ENCODE measurements at regions not wholly inside any gene's neighbourhood (a gene's known extent, or its start where the extent isn't known, plus 50 kb on each side); places are given as distances from the start of the nearest gene placed in this dataset.

DNA sequence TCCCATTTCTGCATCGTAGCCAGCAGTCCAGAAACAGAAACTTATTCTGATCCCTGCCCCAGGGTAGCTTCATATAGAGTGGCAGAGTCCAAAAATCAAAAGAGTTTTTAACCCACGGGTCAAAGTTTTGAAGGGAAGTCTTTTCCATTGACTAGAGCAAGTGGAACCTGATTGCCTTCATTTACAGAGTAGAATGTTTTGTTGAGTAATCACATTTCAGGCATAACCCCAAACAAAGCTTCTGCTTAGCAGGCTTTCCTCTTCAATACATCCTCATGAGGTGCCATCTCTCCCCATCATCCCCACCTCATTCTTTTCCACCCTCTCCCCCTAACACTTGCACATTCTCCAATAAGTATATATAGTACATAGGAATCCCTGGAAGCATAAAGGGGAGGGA, 516.0 kb upstream of the FBXO33 start:
- TF ChIP-seq MAFK (conservative IDR thresholded peaks at IDR 0.05 in 1 of 2, IDR thresholded peaks at IDR 0.05 in 1 of 2; ENCODE audit: low read length in 2 of 2) (peak; percentile 55 to 60), ADNP (CRISPR knock-in tag; IDR thresholded peaks at IDR 0.05) (no peak), NFE2L1 (CRISPR knock-in tag; IDR thresholded peaks at IDR 0.05; ENCODE audit: borderline replicate concordance) (no peak), ZFP82 (CRISPR knock-in tag; IDR thresholded peaks at IDR 0.05; ENCODE audit: borderline replicate concordance) (no peak)
- H3K4me2 ChIP-seq (ENCODE audit: low read depth, low read length), result no peak overlapping the region
- no peaks in the 10 kb centered on the region for H3K36me3 ChIP-seq (replicated peaks in 1 of 2; ENCODE audit: control insufficient read depth in 1 of 2, insufficient read depth in 2 of 2, low read length in 2 of 2)
- H3K79me2 ChIP-seq (ENCODE audit: insufficient read depth, low read length), result no peaks in the 10 kb centered on the region
- no TSS peak for BruUV-seq (replicated peaks)
- H2AFZ ChIP-seq (ENCODE audit: low read length), result no peak overlapping the region
- ChIA-PET POLR2A (no interaction called here), CTCF (ENCODE audit: low intra/inter-chr PET ratio, low total read pairs) (no interaction called here)
- no peaks in the 10 kb centered on the region for H3K27me3 ChIP-seq (ENCODE audit: control insufficient read depth in 1 of 2, insufficient read depth in 2 of 2, low read length in 2 of 2)
- in situ Hi-C loops (cut with HindIII; ENCODE audit: extremely low pct_ligation_motif_present, low pct_unique_long_range_greater_than_20kb) (no loop called here), intact Hi-C loops (cut with micrococcal nuclease; ENCODE audit: unreplicated experiment) (no loop called here)
- ATAC-seq (no peak), DNase-seq (ENCODE audit: low spot score) (no peak), FAIRE-seq (no peak)
- WGBS (ENCODE audit: low lambda C conversion rate), result 0% methylated on average over 2 of the region's 2 CpGs
- no peak overlapping the region for H3K4me3 ChIP-seq (replicated peaks in 1 of 3; ENCODE audit: insufficient read depth in 1 of 3, low read depth in 2 of 3, low read length in 3 of 3)
- no peaks in the 10 kb centered on the region for H4K20me1 ChIP-seq (ENCODE audit: insufficient read depth, low read length)
- H3K4me1 ChIP-seq (ENCODE audit: insufficient read depth, low read length), result no peaks in the 10 kb centered on the region
- peaks cover 9% of the 10 kb centered on the region; the same call in 1 of the 2 replicates for H3K9me3 ChIP-seq (ENCODE audit: low read length)
- H3K9ac ChIP-seq (ENCODE audit: insufficient read depth, low read depth, low read length), result no peak overlapping the region
- no peak overlapping the region for H3K27ac ChIP-seq (ENCODE audit: extremely low read length, insufficient read depth, low read length)

DNA sequence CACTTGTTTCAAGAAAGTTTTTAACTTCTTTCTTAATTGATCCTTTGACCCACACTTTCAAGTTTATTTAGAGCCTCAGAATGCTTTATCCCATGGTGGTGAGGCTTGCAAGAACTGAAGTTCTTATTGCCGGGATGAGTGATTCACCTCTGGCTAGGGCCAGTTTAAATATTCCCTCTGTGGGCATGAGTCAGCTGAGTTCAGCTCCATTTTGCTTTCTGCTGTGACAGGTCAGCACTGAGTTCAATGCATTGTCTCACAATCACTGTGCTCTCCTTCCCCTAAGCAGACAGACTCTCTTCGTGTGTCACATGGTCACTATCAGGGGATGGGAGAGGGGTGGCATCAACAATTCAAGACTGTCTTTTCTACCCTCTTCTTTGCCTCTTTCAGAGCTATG, 514.6 kb upstream of the FBXO33 start:
- CTCF ChIA-PET (ENCODE audit: low intra/inter-chr PET ratio, low total read pairs), result no interaction called here
- TF ChIP-seq ZNF569 (CRISPR knock-in tag; IDR thresholded peaks at IDR 0.05; ENCODE audit: borderline replicate concordance), result no peak
- TF ChIP-seq ERF (CRISPR knock-in tag; IDR thresholded peaks at IDR 0.05), result no peak
- no peak for TF ChIP-seq HDAC6 (IDR thresholded peaks at IDR 0.05; ENCODE audit: low read depth, low read length)
- no peak for TF ChIP-seq ZNF251 (CRISPR knock-in tag; IDR thresholded peaks at IDR 0.05)
- no peak for TF ChIP-seq NR1H2 (CRISPR knock-in tag; IDR thresholded peaks at IDR 0.05; ENCODE audit: borderline replicate concordance, low read depth)
- TF ChIP-seq THAP11 (CRISPR knock-in tag; IDR thresholded peaks at IDR 0.05), result no peak
- TF ChIP-seq PHF20 (CRISPR knock-in tag; IDR thresholded peaks at IDR 0.05), result no peak
- no peak for TF ChIP-seq MAZ (IDR thresholded peaks at IDR 0.05; ENCODE audit: borderline replicate concordance, low read depth, low read length)
- no peak for TF ChIP-seq MAZ (CRISPR knock-in tag; IDR thresholded peaks at IDR 0.05; ENCODE audit: low read depth)
- TF ChIP-seq IKZF5 (CRISPR knock-in tag; IDR thresholded peaks at IDR 0.05), result no peak
- TF ChIP-seq ZNF263 (CRISPR knock-in tag; IDR thresholded peaks at IDR 0.05), result no peak
- no peak for TF ChIP-seq KLF15 (CRISPR knock-in tag; IDR thresholded peaks at IDR 0.05; ENCODE audit: borderline replicate concordance)
- TF ChIP-seq ZNF784 (CRISPR knock-in tag; IDR thresholded peaks at IDR 0.05; ENCODE audit: borderline replicate concordance), result no peak

More for the DNA sequence above, 514.6 kb upstream of the FBXO33 start:
- Histone ChIP-seq H3K36me3 (replicated peaks in 1 of 2; ENCODE audit: control insufficient read depth in 1 of 2, insufficient read depth in 2 of 2, low read length in 2 of 2) (no peaks in the 10 kb centered on the region), H3K9me3 (ENCODE audit: low read length) (no peaks in the 10 kb centered on the region), H3K4me1 (ENCODE audit: insufficient read depth, low read length) (no peaks in the 10 kb centered on the region), H3K9ac (ENCODE audit: insufficient read depth, low read depth, low read length) (no peak overlapping the region), H3K27me3 (ENCODE audit: control insufficient read depth in 1 of 2, insufficient read depth in 2 of 2, low read length in 2 of 2) (no peaks in the 10 kb centered on the region), H3K27ac (ENCODE audit: extremely low read length, insufficient read depth, low read length) (no peak overlapping the region), H4K20me1 (ENCODE audit: insufficient read depth, low read length) (no peaks in the 10 kb centered on the region), H3K4me3 (replicated peaks in 1 of 3; ENCODE audit: insufficient read depth in 1 of 3, low read depth in 2 of 3, low read length in 3 of 3) (no peak overlapping the region), H2AFZ (ENCODE audit: low read length) (no peak overlapping the region), H3K4me2 (ENCODE audit: low read depth, low read length) (no peak overlapping the region), H3K79me2 (ENCODE audit: insufficient read depth, low read length) (no peaks in the 10 kb centered on the region)
- POLR2A ChIA-PET, result no interaction called here
- no TSS peak for BruUV-seq (replicated peaks)
- 0% methylated on average over 2 of the region's 2 CpGs for WGBS (ENCODE audit: low lambda C conversion rate)
- intact Hi-C loops (cut with micrococcal nuclease; ENCODE audit: unreplicated experiment), result no loop called here
- FAIRE-seq (no peak), ATAC-seq (peak; percentile 50; the same call in 2 of the 3 replicates), DNase-seq (ENCODE audit: low spot score) (no peak)
- in situ Hi-C loops (cut with HindIII; ENCODE audit: extremely low pct_ligation_motif_present, low pct_unique_long_range_greater_than_20kb), result no loop called here

All from HepG2 (cell line).